Esophagus mucosa (tissue), 1 donor: ENCODE measurements at regions not wholly inside any gene's neighbourhood (a gene's known extent, or its start where the extent isn't known, plus 50 kb on each side); places are given as distances from the start of the nearest gene placed in this dataset.

Experiments used
- ATAC-seq: fragments of 200-7000 bp; cut with Tn5 transposase; one replicate; pipeline ENCODE4 v1.9.1; 2020
- donor health status: DM: yes; HTN: yes; CAD: no.

DNA sequence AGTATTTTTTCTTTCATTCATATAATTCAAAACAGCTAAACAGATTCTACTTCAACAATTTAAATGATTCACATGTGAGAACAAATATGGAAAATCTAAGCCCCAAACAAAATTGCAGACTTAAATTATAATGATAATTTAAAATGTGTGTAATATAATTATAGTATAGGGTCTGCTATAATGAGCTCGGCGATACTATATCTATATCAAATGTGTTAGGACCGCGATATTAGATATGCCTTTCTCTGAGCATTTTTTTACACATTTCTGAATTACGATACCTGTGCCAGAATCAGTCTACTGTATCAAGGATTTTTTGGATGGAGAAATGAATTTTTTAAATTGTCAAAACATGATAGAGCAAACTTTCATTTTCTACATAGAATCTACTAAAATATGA lies 808.8 kb upstream of the POU3F3 start:
- no peak for ATAC-seq

DNA sequence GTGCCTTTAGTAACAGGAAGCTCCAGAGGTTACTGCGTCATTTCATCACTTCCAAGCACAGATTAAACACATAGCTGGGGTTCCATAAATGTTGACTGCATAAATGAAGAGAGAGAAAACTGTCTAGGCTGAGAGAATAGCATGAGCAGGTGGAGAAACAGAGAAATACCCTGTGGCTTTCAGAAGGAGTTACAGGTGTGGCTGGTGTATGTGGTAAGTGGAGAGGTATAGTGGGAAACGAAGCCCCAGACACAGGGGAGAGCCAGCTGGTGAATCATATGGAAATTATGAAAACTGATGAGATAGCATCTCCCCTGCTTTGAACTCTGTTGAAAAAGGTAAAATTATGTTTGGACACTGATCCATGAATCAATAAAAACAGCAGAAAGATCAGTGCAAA lies 807.4 kb upstream of the POU3F3 start:
- no peak for ATAC-seq

DNA sequence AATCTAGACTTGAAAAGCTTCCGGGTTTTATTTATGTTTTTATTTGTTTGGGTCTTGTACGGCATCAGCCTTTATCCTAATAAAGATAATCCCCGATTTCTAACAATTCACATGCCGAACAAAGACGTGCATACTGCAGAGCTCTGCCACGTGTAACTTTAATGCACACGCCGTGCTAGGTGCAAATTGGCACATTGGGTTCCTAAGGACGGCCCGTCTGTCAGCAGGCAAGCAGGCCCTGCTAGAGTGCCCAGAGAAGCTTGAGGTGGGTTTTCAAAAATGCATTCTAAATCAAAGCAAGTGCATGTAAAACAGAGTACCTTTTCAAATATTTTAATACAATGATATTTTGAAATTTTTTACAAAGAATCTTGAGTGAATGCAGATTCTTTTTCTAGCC lies 806.4 kb upstream of the POU3F3 start:
- ATAC-seq = no peak

DNA sequence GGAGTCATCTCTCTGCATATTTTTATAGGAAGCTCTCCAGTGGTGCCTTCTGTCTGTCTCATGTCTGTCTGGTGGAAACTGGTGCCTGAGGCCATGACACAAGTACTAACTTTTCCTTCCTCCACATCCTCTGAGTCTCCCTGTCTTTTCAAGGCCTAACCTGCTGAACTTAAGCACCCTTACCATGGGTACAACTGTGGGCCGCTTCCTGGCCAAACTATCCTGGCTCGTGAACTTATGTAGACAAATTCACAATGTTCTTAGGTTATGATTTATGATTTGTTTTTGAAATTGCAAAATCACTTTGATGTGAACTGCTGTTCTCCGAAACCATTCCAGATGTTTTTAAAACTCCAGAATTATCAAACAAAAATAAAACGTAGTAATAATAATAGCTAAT lies 804.5 kb upstream of the POU3F3 start:
- no peak for ATAC-seq

DNA sequence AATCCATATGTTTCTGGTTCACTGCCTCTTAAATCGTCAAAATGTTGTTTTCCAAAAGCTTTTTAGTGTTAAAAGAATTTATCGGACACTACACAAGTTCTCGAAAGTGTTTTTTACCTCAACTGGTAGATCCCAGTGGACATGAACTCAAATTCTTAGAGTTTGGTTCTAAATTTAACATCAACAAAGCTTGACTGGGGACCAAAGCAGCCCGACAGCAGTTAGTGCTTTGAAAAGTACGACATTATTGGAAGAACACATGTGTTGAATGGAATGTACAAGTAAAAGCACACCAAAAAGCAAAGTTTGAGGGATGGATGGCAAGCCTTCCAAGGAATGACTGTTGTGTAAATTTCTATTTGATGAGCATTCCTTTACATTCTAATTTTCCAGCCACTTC lies 803.9 kb upstream of the POU3F3 start:
- ATAC-seq = no peak

DNA sequence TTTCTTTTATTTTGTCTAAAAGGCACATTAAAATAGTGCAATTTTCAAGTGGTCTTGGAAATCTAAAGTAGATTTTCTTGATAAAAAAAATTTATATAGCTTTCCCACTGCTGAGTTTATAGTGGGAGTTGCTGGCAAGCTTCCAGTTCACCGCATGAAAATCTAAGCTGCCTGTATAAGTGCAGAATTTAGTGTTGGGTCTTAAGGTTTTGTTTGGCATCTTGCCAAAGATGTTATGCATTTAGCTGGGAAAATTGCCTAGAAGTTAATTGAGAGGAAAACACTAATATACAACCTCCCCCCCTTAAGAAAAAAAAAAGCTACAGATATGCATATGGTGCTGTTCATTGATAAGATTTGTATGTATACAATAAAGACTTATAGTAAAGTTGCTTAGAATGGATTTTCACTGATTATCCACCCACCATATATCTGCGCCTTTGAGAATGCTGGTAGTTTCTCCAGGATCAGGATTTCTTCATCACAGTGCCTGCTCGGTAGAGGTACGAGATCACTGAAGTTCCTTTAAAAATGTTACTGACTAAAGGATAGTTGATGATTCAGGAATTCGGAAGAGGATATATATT lies 803.2 kb upstream of the POU3F3 start:
- no peak for ATAC-seq

DNA sequence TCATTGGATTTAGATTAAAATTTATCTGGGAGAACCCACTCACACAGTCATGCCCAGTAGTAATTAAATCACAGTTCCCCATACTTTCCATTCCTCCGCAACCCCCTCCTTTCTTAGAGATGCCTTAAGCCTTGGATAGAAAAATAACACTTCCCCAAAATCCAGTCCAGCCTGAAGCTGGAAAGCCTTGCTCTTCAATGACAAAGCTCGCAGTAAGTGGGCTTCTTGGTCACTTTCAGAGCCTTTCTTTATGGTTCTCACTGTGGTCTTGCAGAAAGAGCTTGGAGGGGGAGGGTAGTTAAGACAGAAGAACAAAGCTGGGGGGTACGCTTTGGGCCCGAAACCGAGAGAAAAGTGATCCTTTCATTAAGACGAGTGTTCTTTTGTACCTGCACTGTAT lies 802.1 kb upstream of the POU3F3 start:
- ATAC-seq = no peak

DNA sequence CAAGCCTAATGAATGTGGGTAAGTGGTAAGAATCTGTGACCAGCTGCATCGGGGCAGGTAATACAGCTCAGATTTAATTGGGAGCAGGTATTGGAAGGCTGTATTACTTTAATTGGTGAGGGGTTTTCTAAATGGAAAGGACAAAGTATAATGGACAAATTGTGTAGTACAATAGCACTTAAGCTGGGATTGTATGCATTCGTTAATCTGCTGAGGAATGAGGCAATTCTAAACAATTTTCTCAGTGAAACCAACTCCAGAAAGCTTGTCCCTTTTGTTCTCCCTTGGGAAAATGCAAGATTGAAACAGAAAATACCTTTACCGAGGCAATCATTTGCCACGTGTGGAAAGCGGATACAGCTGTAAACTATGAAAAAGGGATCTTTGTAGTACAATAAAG lies 801.6 kb upstream of the POU3F3 start:
- no peak for ATAC-seq

DNA sequence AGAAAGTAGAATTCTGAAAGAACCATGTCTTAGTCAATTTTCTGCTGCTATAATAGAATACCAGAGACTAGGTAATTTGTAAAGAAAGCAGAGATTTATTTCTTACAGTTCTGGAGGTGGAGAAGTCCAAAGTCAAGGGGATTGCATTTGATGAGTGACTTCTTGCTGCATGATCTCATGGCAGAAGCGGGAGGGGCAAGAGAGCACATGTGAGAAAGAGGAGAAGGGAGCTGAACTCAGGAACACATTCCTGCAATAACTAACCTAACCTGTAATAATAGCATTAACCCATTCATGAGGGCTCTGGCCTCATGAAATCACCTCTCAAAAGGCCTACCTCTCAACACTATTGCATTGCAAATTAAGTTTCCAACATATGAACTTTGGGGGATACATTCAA lies 797.5 kb upstream of the POU3F3 start:
- no peak for ATAC-seq

DNA sequence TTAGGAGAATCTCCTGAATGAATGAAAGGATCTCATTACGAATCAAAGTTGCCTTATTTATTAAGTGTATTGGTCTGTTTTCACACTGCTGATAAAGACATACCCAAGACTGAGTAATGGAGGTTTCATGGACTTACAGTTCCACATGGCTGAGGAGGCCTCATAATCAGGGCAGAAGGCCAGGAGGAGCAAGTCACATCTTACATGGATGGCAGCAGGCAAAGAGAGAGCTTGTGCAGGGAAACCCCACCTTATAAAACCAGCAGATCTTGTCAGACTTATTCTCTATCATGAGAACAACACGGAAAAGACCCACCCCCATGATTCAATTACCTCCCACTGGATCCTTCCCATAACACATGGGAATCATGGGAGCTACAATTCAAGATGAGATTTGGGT lies 785.2 kb upstream of the POU3F3 start:
- no peak for ATAC-seq

DNA sequence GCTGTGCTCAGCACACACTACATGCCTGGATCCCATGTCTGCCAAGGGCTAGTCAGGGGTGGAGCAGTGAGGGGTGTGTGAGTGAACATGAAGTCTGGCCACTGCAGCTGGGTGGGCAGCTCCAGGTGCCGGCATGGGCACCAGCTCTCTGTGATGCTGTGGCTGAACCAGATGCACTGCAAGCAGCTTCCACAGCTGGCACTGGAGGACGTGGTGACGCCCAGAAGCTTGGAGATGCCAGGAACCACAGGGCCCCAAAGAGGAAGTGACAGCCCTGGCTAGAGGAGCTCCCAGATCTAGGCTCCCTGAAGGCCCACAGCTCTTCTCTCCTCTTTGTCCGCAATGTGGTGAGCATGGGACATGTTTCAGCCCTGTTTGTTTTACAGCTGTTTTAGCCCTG lies 776.3 kb upstream of the POU3F3 start:
- no peak for ATAC-seq

DNA sequence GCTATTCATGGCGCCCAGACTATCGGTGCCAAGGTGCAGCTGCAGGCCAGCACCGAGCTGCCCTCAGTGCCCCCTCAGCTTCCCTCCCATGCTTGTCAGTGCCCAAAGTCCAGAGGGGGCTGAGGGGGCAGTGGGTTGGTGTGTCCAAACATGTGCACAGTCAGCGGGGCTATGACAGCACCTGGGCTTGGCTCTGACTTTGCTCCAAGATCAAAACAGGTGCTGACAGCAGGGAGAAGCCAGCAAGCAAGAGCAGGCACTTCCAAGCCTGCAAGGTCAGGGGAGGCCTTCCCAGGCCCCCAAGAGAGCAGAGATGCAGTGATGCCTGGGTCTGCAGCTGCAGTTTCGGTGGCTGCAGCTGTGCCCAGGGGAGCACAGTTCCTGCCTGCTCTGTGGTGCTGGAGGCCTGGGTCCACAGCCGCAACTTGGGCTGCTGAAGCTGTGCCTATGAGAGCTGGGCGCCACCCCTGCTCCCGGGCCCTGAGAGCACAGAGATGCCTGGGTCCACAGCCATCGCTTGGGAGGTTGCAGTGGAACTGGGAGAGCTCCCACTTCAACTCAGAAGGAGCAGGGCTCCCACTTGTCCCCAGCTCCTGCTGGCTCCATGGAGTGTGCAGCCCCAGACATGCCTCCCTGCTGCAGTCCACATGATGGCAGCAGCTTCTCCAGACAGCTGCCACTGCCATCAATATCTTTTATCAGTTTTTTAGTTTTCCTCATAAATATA lies 775.3 kb upstream of the POU3F3 start:
- no peak for ATAC-seq

DNA sequence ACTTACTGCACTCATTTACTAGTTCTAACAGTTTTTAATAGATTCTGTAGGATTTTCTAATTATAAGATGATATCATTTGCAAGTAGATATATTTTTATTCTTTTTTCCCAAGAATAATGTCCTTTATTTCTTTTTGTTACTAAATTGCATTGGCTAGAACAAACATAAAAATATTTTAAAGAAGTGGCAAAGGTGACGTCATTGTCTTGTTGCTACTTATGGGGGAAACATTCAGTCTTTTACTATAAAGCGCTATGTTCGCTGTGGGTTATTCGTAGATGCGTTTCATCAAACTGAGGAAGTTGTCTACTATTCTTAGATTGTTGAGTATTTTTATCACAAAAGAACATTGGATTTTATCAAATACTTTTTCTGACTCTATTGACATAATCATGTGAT lies 765.2 kb upstream of the POU3F3 start:
- ATAC-seq = no peak

DNA sequence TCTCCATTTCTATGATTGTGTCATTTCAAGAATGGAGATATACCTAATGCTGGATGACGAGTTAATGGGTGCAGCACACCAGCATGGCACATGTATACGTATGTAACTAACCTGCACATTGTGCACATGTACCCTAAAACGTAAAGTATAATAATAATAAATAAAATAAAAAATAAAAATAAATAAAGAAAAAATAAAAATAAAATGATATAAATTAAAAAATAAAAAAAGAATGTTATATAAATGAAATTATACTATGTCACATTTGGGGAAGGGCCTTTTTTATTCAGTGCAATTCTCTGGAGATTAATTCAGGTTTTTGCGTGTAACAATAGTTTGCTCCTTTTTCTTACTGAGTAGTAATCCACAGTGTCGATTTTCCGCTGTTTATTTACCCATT lies 763.5 kb upstream of the POU3F3 start:
- ATAC-seq = no peak

DNA sequence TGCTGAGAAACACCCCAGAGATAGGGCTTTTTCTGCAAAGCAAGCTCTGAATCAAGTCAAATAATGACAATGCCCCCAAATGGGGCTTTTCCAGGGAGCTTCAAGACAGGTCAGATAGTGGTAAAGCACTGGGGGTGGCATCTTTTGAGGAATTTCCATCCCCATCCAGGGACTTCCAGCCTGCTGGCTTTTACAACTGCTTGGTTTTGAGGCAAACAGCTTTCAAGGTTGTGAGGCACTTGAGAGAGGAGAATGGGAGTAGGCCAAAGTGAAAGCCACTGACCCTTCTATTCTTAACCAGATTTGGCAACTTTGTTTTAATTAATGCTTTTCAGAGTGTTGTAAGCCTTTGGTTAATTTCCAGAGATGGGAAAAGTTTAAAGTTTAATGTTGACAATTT lies 762.0 kb upstream of the POU3F3 start:
- no peak for ATAC-seq

DNA sequence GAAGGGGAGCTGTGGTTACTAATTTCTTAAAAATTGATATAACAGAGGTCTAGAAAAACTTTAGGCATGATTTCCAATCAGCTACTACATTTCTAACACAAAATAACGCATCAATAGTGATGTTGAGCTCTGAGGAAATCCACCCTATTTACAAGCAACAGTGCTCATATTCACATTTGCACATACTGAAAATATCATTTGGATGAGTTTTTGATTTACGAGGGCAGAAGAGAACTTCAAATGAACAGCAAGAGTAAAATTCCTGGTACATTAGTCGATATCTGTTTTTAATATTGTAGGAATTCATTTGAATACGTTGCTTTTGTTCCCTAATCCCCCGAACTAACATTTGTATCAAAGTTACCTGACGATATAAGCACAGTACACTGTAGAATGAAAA lies 761.0 kb upstream of the POU3F3 start:
- ATAC-seq = no peak

DNA sequence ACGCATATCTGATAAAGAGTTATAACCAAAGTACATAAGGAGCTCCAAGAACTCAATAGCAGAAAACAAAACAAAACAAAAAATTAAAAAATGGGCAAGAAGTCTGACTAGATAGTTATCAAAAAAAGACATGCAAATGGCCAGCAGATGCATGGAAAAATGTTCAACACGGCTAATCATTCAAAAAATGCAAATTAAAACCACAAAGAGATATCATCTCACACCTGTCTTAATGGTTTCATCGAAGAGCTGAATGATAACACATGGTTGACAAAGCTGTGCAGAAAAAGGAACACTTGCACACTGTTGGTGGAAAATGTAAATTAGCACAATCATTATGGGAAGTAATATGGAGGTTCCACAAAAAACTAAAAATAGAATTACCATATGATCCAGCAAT lies 751.3 kb upstream of the POU3F3 start:
- ATAC-seq = no peak

DNA sequence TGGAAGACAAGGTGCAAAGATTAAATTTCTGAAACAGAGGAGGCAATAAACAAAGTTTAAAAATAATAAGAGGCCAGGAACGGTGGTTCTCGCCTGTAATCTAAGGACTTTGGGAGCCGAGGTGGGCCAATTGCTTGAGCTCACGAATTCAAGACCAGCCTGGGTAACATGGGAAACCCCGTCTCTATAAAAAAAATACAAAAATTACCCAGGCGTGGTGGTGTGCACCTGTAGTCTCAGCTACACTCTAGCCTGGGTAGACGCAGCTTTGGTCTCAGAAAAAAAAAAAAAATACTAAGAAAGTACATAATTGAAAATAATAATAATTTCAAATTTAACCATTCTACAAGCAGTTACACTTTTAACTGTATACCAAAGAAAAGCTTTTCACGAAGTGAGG lies 744.6 kb upstream of the POU3F3 start:
- ATAC-seq = no peak

DNA sequence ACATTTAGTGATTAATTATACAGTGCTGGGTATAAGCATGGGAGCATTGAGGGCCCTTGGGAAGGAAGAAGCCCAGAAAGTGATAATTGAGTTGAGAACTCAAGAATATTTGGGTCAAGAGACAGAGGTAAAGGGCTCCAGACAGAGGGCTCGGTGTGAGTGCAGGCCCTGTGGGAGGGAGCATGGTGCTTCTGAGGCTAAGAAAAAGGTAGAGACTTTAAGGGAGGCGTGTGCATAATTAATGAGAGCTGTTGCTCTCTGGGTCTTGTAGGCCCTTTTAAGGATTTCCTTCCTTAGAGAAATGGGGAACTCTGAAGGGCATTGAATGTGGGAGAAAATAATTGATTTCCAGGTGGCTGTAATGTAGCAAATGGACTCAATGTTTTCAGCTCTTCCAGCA lies 735.0 kb upstream of the POU3F3 start:
- no peak for ATAC-seq

DNA sequence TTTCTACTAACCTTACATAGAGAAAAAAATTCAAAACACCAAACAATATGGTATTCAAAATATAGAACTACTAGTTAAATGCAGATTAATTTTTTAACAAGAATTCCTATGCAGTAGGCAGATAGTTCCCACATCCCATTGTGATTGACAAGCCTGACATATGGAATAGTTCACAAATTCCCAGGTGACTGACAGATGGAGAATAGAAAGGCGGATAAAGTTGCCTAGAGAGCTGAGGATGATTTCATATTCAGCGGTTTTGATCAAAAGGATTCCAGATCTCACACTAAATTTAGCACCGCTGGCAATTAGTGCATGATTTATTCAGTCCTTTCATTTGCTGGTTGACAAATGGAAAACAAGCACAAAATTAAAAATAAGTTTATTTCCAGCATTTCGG lies 733.7 kb upstream of the POU3F3 start:
- no peak for ATAC-seq

DNA sequence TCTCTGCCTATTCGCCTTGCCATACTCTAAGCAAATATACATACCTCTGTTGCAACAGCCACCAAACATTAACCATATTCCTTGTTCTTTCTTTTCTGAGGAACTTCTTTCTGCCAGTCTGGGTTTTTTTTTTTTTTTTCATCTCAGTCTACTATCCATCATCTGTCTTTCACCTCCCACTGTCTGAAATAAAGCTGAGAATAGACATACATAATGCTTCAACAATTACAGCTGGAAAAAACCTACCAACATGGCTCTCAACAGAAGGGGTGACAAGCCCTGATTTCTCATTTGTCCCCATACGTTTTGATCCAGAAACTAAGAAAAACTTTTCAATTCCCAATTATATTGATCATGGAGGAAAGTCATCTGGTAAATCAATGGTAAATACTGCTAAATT lies 728.8 kb upstream of the POU3F3 start:
- ATAC-seq = no peak

DNA sequence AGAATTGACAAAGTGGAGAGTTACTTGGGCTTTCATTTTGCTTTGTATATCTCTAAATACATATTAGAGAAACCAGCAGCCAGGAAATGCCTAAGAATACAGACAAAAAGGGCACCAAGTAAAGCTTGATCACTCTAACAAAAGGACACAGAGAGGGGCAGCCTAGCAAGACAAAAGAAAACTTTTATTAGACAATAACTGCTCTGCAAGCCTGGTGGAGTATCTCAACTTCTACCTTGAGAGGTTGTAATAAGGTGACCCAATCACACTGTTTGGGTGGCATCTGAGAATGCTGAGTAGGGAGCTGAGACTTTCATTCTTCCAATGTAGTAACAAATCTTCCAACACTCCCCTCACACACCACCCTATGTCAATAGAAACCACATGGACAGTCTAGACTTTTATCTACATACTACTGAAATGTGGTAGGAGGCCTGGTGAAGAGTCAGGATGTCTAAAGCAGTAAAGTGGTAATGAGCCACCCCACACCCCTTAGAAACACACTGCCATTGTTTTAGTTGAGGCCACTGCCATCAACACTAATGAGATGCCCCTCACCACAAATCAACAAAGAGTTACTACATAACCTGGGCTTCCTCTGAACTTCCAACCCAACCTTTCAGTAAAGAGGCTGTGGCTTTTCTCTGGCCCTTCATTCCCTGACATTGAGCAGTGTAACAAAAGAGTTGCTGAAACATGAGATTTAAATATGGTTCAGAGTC lies 726.7 kb upstream of the POU3F3 start:
- no peak for ATAC-seq

DNA sequence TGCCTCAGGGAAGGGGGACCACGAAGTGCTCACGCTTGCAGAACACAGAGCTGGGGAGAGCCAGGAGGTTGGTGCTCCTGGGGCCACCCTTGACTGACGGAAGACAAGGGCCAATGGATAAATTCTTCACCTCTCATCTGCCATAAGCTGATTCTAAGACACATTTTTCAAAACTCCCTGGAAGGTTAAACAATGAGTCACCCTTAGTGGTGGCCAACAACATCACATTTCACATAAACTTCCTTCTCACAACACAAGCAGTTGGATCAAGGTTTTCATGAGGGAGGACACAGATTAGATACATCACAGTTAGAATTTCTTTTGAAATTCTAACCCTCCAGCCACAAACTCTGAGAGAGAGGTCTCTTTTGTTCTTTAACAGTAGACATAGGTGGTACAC lies 713.6 kb upstream of the POU3F3 start:
- no peak for ATAC-seq

DNA sequence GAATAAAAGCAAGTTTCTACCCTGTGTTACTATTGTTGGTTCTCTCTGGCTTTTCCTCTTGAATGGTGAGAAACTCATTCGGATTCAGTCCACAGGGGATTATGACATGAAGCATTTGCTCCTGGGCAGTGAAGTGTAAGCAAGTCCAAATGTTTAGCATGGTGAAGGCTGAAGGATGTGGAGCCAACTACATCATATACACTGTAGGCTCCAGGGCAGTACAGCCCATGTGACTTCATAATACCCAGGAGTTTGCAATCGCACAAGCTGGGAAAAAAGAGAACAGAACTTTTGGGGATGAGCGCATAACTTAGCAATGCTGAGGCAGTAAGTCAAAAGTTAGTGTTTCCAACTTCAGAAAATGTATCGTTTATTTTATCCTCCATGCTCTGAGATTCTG lies 695.7 kb upstream of the POU3F3 start:
- no peak for ATAC-seq
